Activated CD8-positive, alpha-beta memory T cell treated with anti-CD3 and anti-CD28 coated beads for 36 hours (primary cell): ENCODE measurements at regions not wholly inside any gene's neighbourhood (a gene's known extent, or its start where the extent isn't known, plus 50 kb on each side); places are given as distances from the start of the nearest gene placed in this dataset.
"Not testable (repeated sequence)": the region's sequence is repeated elsewhere in the genome, so short reads cannot be mapped to it uniquely, and the experiment has no call there.

Source experiments
- CTCF ChIA-PET: fragments of 350-600 bp; sonication (Branson Sonifier 250); formaldehyde crosslinking; loops from one replicate; lab custom pipeline; 2021; ENCODE audit warnings: antibody characterized with exemption; lab: Charles Lee
- POLR2A ChIA-PET: fragments of 350-600 bp; sonication (Branson Sonifier 250); formaldehyde crosslinking; loops from one replicate; lab custom pipeline; 2021; ENCODE audit warnings: antibody characterized with exemption; lab: Charles Lee

DNA sequence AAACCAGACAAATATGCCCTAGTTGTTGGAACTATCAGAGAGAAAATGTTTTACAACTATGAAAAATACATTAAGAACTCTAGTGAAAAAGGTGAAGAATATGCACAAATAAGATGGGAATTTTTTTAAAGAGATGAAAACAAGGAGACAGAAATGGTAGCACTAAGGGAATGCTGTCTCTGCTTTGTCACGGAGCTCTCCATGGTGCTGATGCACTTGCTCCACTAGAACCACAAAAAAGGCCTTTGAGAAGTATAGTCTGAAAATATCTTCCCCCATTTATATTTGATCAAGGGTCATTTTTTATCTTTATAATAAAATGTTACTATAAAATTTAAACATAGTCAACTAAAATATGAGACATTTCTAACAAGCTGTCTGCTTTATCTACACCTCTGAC is 1655.5 kb upstream of the AGA start:
- POLR2A ChIA-PET: no interaction called here

DNA sequence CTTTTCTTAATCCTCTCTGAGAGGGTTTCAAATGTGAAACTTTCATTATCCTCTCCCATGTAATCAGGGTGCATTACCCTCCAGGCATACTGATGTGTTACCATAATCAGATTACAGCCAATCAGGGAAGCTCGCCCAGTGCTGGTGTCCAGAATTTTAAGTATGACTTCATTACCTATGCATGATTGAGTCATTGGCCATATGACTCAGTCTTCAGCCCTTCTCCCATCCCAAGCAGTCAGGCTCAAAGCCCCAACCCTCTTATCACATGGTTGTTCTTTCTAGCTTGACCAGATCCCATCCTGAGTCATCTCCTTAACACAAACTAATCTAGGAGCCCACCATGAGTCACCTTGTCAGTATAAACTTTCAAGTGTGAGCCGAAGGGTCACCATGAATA is 1668.1 kb upstream of the AGA start:
- ChIA-PET CTCF (no interaction called here), POLR2A (no interaction called here)

More for the DNA sequence above, 1655.5 kb upstream of the AGA start:
- CTCF ChIA-PET: no interaction called here

DNA sequence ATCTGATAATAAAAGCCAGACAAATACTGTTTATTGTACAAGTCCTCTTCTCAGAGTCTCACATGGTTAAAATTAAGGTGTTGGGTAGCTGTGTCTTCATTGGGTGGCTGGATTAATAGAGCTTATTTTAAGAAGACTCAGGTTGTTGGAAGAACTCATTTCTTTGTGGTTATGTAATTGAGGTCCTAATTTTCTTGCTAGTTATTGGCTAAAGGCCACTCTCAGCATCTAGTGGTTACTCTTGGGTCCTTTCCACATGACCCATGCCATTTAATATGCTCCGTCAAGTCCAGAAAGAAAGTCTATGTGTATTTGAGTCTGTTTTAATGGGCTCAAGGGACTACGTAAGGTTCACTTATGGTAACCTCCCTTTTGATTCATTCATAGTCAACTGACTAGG is 1668.6 kb upstream of the AGA start:
- CTCF ChIA-PET: no interaction called here
- POLR2A ChIA-PET: no interaction called here

DNA sequence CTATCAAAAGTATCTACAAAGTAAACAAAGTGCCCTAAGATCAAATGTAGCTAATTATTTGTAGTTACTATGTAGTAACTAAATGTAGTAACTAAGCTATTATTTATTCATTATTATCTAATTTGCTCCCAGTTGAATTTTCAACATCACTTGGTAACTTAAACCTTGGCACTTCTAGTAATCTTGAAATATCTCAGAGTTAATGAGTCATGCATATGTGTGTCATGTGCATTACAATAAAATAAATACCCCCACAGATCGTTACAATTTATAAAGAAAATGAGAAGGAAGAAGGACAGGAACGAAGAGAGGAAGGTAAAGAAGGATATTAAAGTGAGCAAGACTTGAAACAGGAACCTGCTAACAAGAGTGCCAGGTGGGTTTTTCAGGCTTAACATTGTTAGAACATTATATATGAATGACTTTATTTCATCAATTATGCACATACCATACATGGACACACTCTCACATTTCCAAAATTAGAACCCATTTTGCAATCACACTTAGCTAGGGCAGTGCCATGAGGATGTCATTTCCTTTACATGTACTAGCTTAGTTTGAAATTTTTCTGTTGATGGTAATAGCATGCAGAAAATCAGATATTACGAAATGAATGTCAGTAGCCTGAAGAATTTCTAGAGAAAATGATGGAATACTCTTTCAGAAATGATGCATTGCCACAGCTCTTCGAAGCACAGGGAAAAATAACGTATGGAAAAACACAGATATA is 1670.4 kb upstream of the AGA start:
- ChIA-PET POLR2A (no interaction called here), CTCF (no interaction called here)

DNA sequence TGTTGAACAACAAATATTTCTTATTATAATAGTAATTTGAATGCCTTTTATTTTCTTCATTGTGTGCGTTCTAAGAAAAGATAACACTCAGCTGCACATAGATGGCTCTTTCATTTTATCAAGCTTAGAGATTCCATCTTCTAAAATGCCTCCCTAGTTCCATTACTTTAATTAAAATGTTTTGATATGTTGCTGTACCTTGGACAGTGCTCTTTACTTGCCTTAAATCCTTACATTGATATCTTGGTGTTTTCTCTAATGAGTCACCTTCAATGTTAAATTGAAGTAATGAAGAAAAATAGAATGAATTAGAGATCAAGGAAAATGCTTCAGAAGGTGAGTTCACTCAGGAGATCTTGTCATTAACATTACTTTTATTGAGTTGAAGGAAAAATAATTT is 1672.4 kb upstream of the AGA start:
- POLR2A ChIA-PET: no interaction called here
- CTCF ChIA-PET: no interaction called here

DNA sequence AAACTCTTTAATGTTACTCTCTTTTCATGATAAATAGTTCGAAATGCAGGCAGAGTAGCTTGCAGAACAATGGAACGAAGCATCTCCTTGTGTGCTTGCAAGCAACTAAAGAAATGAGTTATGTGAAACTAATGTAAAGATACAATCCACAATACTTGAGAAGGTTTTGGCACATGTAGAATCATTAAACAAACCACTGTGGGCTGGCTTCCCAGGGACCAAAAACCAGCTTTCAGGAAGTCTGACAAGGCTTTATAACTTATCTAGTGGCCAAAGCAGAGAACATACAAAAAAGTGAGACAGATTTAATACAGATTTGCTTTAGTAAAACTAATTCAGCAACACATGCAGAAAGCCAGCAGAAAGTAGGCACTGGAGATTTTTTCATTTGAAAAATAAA is 1673.8 kb upstream of the AGA start:
- ChIA-PET POLR2A (no interaction called here), CTCF (no interaction called here)

DNA sequence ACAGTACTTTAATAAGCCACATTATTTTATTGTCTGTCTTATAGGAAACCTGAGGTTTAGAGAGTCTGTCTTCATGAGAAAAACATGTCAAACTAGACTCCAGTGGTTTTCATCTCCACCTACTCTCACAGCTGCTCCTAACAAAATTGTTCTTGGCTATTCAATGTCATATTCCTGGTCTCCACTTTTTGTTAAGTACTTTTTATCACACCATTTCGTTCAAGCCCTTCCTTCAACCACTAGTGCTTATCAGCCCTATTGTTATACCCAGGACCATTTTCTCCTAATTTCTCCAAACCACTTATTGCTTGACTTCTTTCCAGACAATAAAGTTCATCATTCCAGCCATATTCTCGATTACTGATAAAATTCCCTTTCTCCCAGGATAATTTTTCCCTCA is 1674.3 kb upstream of the AGA start:
- CTCF ChIA-PET: no interaction called here
- POLR2A ChIA-PET: no interaction called here

DNA sequence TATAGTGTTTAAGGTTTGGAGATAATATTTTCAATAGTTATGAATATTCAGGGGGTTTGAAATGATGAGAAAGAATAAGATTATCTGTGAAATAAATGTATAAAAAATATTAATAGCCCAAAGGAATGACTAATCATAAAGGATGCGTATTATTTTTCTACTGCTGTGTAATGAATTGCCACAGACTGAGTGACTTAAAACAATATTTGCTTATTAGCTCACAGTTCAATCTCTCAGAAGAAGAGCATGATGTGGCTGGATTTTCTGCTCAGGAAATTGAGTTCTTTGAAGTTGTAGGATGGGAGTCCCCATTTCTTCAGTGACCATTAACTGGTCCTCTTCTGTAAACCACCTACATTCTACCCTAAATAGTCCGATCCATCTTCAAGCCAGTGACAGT is 1680.8 kb upstream of the AGA start:
- ChIA-PET CTCF (no interaction called here), POLR2A (no interaction called here)

DNA sequence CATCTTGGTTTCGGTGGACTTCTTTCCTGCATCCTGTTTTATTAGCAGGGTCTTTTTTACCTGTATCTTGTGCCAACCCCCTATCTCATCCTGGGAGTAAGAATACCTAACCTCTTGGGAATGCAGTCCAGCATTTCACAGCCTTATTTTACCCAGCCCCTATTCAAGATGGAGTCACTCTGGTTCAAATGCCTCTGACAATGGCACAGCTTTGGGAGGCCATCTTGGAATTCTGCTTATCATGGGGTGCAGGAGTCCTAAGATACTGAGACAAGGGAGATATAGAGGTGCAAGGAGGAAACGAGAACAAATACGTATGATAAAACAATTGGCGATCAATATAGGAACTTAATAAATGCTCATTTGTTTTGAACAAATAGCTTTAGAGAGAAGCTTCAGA is 1682.2 kb upstream of the AGA start:
- CTCF ChIA-PET: no interaction called here
- POLR2A ChIA-PET: no interaction called here

DNA sequence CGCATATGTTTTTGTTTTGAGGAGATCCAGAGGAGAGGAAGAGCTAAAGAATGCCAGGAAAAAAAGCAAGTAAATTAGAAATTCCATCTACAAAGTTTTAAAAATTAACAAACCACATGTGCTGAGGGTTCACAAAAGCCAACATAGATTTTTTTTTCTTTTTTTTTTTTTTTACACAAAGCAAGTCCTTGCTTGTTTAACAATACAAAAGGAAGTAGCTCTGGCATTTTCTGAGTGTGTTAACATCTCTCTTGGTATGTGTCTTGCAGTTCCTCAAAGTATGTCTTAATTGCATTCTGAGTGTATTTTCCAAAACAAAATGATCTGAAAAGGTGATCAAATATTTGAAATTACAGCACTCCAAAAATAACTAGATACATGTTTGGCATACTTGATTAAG is 1682.7 kb upstream of the AGA start:
- ChIA-PET POLR2A (no interaction called here), CTCF (no interaction called here)

DNA sequence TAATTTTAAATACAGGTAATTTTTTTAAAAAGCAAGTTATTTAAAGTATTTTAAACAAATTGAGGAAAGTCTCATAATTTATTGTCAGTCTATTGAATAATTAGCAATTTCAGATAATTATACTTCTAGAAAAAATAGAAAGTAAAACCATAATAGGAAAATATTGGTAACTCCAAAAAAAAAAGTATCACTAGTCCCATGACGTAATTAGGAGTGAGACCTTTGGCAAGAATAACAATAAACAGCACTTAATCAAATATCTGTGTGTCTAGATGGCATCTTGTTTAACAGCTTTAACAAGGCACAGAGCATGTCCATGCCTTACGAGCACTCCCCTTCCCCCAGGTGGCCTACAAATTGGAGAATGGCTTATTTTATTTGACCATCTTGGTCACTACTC is 1683.6 kb upstream of the AGA start:
- ChIA-PET POLR2A (no interaction called here), CTCF (no interaction called here)

DNA sequence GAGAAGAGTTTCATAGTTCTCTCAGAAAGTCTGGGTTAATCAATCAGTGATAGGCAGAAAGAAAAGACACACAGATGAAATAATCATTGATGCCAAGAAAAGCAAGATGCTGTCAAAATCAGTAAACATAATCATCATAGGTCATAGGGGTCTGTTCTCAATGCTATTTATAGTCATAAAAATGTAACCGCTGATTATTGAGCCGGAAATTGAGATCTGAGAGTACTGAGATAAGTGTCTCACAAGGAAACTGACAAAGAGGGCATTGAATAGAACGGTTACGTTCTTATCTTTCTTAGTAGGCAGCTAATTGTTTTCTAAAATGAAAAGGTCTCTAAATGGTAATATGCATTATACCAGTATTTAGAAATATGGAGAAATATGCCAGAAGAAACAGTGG is 1686.1 kb upstream of the AGA start:
- POLR2A ChIA-PET: no interaction called here
- CTCF ChIA-PET: no interaction called here

DNA sequence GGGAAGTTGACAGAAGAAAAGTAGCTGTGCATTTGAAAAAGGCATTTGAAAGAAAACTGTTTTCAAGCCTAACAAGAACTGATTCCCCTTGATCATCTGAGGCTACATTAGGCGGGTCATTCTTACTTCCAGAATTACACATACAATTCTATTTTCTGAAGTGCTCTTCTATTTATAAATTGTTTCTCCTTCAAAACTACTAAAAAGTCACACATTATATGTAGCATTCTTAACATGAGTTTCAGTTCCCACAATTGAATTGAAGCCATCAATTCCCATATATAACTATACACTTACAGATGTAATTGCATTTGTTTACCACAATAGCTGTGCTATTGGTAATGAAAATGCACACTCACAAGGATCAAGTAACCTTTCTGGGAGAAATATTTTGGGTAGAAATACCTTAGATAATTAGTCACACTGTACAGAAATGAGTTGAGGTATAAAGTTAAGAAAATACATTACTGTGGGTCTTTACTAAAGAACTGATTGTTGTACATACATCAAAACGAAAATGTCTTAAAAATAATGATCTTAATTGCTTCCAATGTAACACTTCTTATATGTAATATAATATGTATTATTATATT is 1688.0 kb upstream of the AGA start:
- ChIA-PET POLR2A (no interaction called here), CTCF (no interaction called here)

DNA sequence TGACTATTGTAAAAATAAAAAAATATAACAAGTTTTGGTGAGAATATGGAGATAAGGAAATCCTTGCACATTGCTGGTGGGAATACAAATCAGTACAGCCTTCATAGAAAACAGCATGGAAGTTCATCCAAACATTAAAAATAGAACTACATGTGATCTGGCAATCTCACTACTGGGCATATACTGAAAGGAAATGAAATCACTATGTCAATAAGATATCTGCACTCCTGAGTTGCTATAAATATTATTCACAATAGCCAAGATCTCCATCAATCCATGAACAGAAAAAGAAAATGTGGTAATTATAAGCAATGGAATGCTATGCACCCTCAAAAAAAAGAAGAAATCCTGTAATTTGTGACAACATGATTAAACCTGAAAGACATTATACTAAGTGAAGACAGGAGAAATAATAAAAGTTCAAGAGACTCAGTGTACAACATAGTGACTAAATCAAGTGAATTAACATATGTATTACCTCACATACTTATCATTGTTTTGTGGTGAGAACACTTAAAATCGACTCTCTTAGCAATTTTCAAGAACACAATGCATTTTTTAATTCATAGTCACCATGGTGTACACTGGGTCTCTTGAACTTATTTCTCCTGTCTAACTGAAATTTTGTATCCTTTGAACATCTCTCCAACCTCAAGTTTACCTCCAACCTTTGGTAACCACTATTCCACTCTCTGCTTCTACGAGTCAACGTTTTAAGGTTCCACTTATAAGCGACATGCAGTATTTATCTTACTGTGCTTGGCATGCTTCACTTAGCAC is 1703.7 kb upstream of the AGA start:
- ChIA-PET CTCF (no interaction called here), POLR2A (no interaction called here)

DNA sequence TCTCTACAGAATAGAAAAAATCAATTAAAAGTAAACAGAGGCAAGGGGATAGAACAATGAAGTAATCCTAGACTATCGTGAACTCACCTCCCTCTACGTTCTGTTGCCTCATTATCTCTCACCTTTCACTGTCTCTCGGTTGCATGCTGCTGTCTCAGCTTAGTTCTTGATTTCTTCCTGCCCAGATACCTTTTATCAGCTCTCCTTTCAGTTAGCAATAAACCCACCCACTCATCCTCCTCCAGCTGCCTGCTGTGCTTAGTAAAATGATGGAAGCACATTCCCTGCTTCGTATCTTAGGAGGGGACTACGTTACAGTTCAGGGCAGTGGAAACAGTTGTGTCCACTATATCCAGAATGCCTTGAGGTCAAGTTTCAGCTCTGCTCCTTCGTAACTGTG is 1709.5 kb upstream of the AGA start:
- CTCF ChIA-PET: no interaction called here
- POLR2A ChIA-PET: no interaction called here

DNA sequence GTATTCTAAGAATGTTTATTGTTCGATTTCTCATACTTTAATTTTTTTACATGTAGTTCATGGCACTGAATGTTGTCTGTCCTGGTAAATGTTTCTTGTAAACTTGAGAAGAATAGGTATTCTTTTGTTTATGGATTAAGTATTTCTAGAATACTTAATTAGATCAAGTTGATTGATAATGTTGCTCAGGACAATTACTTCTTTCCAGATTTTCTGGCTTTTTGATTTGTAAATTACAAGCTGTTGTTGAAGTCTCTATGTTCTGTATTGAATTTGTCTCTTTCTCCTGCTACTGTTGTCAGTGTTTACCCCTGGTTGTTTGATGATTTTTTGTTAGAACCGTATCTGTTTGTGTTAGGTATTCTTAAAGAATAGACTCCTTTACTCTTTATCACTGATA is 1720.9 kb upstream of the AGA start:
- ChIA-PET POLR2A (no interaction called here), CTCF (no interaction called here)

DNA sequence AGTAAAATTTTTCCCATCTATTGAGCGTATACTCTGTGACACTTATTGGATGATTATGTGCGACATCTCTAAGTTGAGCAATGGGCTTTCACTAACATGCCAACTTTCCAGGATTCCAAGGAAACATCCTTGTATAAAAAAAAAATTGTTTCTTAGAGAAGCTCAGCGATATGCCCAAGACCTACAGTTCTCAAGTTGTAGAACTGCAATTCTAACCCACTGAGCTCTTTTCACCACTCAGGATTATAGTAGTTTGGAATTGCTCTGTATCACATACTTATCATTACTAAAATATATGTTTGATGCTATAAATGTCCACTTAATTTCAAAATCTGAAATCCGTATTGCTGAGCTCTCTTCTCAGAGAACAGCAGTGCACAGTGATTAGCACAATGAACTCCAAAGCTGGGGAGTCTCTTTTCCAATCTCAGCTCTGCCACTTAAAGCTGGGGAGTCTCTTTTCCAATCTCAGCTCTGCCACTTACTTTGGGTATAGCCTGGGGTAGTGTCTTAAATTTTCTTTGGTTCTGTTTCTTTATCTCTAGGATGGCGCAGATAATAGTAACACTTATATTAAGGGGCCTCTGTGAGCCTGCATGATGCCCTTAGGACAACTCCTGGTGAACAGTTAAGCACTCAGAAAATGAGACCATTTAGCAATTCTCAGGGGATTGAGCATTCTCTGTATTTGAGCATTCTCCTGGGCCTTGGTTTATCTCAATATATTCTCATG is 1722.2 kb upstream of the AGA start:
- POLR2A ChIA-PET: no interaction called here
- CTCF ChIA-PET: no interaction called here

DNA sequence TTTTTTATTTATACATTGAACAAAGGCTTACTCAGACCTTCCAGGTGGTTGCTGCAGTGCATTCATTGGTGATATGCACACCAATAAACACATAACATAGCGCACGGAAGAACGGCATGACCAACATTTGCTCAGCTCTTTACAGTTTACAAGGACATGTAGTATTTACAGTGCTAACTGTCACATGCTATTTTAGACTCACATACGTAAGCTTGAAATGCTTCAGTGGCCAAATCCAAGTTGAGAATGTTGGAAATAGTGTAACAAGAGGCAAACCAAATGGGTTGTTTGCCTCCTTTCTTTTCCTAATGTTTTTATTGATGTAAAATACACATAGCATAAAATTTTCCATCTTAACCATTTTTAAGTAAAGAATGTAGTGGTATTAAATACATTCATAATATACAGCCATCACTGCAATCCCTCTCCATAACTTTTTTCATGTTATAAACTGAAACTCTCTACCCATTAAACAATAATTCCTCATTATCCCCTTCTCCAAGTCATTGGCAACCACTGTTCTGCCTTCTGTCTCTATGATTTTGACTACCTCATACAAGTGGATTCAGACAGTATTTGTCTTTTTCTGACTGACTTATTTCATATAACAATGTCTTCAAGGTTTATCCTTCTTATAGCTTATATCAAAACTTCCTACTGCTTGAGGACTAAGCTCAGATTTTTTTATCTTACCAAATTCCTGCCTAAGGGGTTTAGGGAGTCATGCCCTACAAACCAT is 1722.9 kb upstream of the AGA start:
- POLR2A ChIA-PET: no interaction called here
- CTCF ChIA-PET: no interaction called here

DNA sequence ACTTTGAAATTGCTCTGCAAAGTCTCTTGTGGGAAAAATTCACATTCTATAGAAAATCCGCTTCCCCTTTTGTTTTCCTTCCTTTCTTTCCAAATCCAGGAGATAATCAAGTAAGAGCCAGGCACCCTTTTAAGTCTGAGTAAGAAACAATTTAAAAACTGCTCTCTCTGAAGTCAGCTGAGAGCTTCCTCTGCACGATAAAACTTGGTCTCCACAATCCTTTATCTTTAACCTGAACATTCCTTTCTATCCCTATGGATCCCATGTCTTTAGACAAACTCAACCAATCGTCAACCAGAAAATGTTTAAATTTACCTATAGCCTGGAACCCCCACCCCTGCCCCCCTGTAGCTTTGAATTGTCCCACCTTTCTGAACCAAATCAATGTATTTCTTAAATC is 1723.6 kb upstream of the AGA start:
- ChIA-PET POLR2A (no interaction called here), CTCF (no interaction called here)

DNA sequence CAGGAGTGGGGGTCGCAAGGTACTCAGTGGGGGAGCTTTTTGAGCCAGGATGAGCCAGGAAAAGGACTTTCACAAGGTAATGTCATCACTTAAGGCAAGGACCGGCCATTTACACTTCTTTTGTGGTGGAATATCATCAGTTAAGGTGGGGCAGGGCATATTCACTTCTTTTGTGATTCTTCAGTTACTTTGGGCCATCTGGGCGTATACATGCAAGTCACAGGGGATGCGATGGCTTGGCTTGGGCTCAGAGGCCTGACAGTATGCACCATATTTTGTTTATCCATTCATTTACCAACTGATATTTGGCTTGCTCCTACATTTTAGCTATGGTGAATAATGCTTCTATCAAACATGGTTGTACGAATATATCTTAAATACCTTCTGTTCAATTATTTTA is 1728.1 kb upstream of the AGA start:
- CTCF ChIA-PET, POLR2A ChIA-PET: not testable (repeated sequence)
